ENCODE measurements at regions not wholly inside any gene's neighbourhood (a gene's known extent, or its start where the extent isn't known, plus 50 kb on each side); places are given as distances from the start of the nearest gene placed in this dataset.

DNA sequence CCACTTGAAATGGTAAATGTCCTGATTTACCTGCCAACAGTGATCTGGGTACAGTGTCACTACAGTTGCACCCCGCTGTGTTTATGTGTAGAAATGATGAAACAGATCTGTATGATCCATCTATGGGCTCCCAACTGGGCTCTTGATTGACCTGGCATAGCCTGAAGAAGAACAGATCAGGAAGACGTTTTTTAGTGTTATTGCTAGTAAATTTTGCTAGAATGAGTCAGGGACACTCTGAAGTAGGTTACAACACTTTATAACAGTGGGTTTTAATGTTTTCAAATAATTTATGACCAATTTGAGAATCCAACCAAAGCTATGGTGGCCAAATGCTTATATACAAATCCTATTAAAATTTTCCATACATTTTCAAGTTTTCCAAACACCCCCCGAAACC lies 110.3 kb downstream of the DKK1 start:
- Histone ChIP-seq H3K4me1 (ENCODE audit: low read depth) (no peaks in the 10 kb centered on the region), H3K27me3 (no peaks in the 10 kb centered on the region), H3K36me3 (no peaks in the 10 kb centered on the region), H3K27ac (no peak overlapping the region), H3K4me3 (no peak overlapping the region), H3K9me3 (ENCODE audit: low read depth) (no peaks in the 10 kb centered on the region)
- TF ChIP-seq, protein P1, sequence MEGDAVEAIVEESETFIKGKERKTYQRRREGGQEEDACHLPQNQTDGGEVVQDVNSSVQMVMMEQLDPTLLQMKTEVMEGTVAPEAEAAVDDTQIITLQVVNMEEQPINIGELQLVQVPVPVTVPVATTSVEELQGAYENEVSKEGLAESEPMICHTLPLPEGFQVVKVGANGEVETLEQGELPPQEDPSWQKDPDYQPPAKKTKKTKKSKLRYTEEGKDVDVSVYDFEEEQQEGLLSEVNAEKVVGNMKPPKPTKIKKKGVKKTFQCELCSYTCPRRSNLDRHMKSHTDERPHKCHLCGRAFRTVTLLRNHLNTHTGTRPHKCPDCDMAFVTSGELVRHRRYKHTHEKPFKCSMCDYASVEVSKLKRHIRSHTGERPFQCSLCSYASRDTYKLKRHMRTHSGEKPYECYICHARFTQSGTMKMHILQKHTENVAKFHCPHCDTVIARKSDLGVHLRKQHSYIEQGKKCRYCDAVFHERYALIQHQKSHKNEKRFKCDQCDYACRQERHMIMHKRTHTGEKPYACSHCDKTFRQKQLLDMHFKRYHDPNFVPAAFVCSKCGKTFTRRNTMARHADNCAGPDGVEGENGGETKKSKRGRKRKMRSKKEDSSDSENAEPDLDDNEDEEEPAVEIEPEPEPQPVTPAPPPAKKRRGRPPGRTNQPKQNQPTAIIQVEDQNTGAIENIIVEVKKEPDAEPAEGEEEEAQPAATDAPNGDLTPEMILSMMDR (IDR thresholded peaks at IDR 0.05; ENCODE audit: low read depth, low read length) = no peak
- DNase-seq (ENCODE audit: low read depth in 1 of 2, low spot score in 1 of 2) = no peak

DNA sequence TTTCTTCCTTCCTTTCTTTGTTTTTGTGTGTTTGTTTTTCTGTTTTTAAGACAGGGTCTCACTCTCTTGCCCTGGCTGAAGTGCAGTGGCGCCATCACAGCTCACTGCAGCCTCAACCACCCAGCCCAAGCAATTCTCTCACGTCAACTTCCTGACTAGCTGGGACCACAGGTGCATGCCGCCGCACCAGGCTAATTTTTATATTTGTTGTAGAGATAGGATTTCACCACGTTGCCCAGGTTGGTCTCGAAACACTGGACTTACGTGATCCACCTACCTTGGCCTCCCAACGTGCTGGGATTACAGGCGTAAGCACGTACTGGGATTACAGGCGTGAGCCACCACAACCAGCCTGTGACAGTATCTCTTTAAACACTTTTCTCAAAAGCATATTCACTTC lies 120.7 kb downstream of the DKK1 start:
- H3K36me3 ChIP-seq = no peaks in the 10 kb centered on the region
- no peak overlapping the region for H3K4me3 ChIP-seq
- no peaks in the 10 kb centered on the region for H3K4me1 ChIP-seq (ENCODE audit: low read depth)
- DNase-seq (ENCODE audit: low read depth in 1 of 2, low spot score in 1 of 2) = no peak
- no peaks in the 10 kb centered on the region for H3K9me3 ChIP-seq (ENCODE audit: low read depth)
- TF ChIP-seq, protein P1 (IDR thresholded peaks at IDR 0.05; ENCODE audit: low read depth, low read length) = no peak
- H3K27me3 ChIP-seq = no peaks in the 10 kb centered on the region
- no peak overlapping the region for H3K27ac ChIP-seq

DNA sequence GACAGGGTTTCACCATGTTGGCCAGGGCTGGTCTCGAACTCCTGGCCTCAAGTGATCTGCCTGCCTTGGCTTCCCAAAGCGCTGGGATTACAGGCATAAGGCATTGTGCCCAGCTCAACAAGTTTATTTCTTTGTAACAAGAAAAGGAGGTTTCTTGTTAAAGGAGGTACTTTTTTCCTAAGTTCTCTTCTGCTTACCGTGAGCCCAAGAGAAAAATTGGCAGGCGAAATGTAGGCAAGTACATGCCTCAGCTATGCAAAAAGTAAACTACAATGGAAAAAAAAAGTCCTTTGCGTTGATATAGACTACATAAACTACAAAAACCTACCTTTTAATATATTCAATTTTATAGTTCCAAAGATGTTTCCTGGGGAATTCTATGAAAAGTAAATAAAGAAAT lies 122.6 kb downstream of the DKK1 start:
- TF ChIP-seq, protein P1 (IDR thresholded peaks at IDR 0.05; ENCODE audit: low read depth, low read length) = no peak
- Histone ChIP-seq H3K4me1 (ENCODE audit: low read depth) (no peaks in the 10 kb centered on the region), H3K9me3 (ENCODE audit: low read depth) (no peaks in the 10 kb centered on the region), H3K36me3 (no peaks in the 10 kb centered on the region), H3K27ac (no peak overlapping the region), H3K27me3 (no peaks in the 10 kb centered on the region), H3K4me3 (no peak overlapping the region)
- DNase-seq (ENCODE audit: low read depth in 1 of 2, low spot score in 1 of 2) = no peak

DNA sequence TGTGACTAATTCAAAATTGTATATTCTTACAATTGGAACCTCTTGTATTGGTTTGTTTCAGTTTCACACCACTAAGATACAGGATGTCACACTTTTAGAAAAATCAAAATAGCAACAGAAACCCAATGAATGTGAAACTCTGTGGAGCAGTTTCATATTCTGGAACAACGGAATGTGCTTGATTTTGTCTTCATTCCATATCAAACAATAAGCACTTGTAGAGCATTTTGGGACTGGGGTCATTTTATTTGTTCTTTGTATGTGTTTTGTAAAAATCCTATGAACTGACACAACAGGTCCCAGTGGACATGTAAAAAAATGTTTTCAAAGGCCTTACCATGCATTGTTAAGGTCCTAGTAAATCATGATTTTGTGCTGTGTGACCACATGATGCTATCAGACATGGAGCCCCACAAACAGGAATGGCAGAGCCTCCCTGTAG lies 123.1 kb downstream of the DKK1 start:
- Histone ChIP-seq H3K27ac (no peak overlapping the region), H3K4me3 (no peak overlapping the region), H3K4me1 (ENCODE audit: low read depth) (no peaks in the 10 kb centered on the region), H3K36me3 (no peaks in the 10 kb centered on the region), H3K9me3 (ENCODE audit: low read depth) (no peaks in the 10 kb centered on the region), H3K27me3 (no peaks in the 10 kb centered on the region)
- TF ChIP-seq, protein P1 (IDR thresholded peaks at IDR 0.05; ENCODE audit: low read depth, low read length) = no peak
- no peak for DNase-seq (ENCODE audit: low read depth in 1 of 2, low spot score in 1 of 2)

DNA sequence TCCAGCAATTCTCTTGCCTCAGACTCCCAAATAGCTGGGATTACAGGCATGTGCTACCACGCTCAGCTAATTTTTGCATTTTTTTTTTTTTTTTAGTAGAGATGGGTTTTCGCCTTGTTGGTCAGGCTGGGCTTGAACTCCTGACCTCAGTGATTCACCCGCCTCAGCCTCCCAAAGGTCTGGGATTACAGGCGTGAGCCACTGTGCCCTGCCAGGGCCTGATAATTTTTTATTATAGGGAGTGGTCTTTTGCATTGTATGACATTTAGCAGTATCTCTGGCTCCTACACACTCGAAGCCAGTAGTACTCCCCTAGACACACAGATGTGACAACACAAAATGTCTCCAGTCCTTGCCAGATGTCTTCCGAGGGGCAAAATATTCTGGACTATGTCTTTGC lies 124.0 kb downstream of the DKK1 start:
- Histone ChIP-seq H3K27ac (no peak overlapping the region), H3K27me3 (no peaks in the 10 kb centered on the region), H3K9me3 (ENCODE audit: low read depth) (no peaks in the 10 kb centered on the region), H3K4me1 (ENCODE audit: low read depth) (no peaks in the 10 kb centered on the region), H3K36me3 (no peaks in the 10 kb centered on the region), H3K4me3 (no peak overlapping the region)
- TF ChIP-seq, protein P1 (IDR thresholded peaks at IDR 0.05; ENCODE audit: low read depth, low read length) = no peak
- no peak for DNase-seq (ENCODE audit: low read depth in 1 of 2, low spot score in 1 of 2)
